NCI-H345 treated with DMSO at 0.1 percent for 48 hours (cell line): ENCODE measurements at regions not wholly inside any gene's neighbourhood (a gene's known extent, or its start where the extent isn't known, plus 50 kb on each side); places are given as distances from the start of the nearest gene placed in this dataset.
"Not testable (repeated sequence)": the region's sequence is repeated elsewhere in the genome, so short reads cannot be mapped to it uniquely, and the experiment has no call there.

ENCODE experiments used
- DNase-seq: peaks from one replicate; lab custom pipeline; 2025; ENCODE audit not compliant: unreplicated experiment; lab: John Stamatoyannopoulos, UW

- no peak for DNase-seq
These were observed 683.6 kb downstream of the BCKDHB start for GRCh38 chr6:80789912-80790570.

DNA sequence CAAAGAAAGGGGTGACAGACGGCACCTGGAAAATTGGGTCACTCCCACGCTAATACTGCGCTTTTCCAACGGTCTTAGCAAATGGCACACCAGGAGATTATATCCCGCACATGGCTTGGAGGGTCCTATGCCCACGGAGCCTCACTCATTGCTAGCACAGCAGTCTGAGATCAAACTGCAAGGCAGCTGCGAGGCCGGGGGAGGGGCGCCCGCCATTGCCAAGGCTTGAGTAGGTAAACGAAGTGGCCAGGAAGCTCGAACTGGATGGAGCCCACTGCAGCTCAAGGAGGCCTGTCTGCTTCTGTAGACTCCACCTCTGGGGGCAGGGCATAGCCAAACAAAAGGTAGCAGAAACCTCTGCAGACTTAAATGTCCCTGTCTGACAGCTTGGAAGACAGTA lies 676.8 kb downstream of the BCKDHB start:
- not testable (repeated sequence) for DNase-seq

GRCh38 chr6:80771941-80772340 lies 665.5 kb downstream of the BCKDHB start:
- DNase-seq: no peak

DNA sequence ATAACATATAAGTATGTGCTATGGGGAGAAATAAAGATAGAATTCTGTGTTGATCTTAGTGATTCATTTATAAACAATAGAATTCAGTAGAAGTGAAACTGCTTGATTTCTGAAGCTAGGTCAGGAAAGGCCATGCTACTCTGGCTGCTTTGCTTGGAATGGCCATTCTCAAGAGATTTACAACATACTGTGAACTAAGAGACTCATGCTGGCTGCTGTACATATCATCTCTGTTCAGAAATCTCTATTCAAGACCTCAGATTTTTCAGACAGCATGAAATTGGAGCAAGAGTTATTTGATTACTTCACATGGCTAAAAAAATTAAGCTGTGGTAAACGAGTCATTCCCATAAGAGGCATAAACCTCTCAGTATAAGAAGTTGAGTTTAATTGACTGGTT lies 662.6 kb downstream of the BCKDHB start:
- DNase-seq: no peak

GRCh38 chr6:80767808-80768207 lies 661.3 kb downstream of the BCKDHB start:
- no peak for DNase-seq

DNA sequence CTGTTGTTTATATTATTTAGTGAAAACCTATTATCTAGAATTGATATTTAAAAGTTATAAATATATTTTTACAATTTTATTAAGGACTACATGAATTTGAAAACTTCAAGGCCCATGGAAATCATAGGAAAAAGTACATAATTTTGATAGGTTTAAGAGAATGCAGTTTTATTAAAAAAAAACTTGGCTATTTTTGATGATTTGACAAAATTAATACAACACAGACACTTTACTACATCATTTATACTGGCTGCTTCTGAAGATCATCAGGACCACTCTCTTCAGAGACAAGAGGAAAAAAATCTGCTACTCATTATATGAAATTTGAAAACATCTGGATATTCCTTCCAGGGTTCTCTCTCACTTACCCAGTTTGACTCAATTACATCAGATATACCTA lies 637.7 kb downstream of the BCKDHB start:
- DNase-seq: no peak

GRCh38 chr6:80742481-80742880 lies 636.0 kb downstream of the BCKDHB start:
- peak; percentile 5 for DNase-seq

DNA sequence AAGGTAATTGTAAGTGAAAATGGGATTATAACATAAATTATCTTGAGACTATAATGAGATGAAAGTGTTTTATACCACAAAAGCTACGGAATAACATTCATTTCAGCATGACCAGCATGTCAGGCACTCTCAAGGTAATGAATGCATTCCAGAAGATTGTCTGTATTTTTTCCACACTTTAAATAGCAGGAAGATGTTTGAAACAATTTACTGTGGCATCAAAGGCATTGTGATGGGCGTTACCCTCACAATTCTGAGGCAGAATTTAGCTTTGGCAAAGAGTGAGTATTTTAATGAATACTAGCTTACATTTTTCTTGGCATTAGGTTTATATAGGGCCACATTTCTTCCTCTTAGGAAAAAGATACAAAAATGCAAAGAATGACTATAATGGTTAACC lies 627.2 kb downstream of the BCKDHB start:
- DNase-seq: no peak

DNA sequence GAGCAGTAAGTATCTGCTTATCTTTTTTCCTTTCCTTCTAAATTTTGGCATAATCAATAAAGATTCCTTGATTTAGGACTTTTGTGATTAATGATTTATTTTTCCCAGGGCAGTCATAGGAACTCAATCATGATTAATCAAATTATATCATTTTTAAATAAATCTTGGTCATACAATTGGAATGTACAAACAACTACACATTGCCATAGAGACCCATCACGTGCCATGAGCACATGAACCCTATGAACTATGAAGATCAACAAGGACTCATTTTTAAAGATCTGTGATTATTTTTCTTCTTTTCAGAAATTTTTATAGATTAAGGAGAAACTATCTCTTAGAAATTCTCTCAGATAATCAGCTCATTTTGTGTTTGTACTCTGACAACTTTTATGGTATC lies 622.4 kb downstream of the BCKDHB start:
- no peak for DNase-seq

DNA sequence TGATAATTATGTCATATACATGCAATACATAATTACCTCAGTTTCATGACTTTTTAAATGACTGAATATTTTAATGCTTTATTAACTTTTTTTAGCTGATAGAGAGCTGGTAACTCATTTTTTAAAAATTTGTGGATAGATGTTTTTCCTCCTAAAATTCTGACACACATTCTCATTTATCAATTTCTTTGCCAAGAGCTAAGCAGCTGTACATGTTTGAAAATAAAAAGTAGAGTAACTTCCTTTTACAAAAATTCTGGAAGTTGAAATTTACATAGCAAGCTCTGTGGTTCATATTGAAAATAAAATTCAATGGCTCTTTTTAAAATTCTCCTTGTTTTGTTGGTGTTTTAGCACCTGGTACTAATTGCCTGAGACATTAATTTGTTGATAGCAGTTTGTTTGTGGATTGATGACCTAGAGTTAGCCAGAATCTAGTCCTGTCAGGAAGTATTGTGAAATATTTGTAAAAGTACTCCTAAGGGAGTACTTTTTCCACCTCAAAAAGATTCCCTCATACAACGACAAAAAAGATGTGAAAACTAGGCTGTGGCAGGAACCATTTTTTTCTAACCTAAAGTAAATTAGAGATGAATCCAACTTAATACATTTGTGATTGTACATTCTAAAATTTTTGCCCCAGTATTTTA lies 621.8 kb downstream of the BCKDHB start:
- DNase-seq: no peak

GRCh38 chr6:80725156-80725930 lies 618.9 kb downstream of the BCKDHB start:
- DNase-seq: no peak

DNA sequence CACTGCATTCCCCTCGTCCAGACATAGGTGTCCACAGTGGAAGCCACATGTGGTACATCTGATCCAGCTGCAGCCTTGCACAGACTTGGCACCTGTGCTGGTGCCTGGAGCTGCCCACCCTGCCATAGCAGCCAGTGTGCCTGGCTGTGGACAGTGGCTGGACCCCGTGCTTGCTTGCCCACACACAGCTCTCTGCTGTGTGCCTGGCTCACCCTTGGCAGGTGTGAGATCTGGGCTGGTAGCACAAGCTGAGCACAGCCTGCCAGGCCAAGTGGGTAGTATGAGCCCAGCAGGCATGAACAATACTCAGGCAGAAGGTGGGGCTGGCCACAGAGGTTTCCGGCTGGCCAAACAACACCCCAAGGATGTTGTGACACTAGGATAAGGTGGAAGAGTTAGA lies 614.4 kb downstream of the BCKDHB start:
- DNase-seq: no peak

- DNase-seq: no peak
These were observed 608.0 kb downstream of the BCKDHB start for GRCh38 chr6:80714513-80714912.

DNA sequence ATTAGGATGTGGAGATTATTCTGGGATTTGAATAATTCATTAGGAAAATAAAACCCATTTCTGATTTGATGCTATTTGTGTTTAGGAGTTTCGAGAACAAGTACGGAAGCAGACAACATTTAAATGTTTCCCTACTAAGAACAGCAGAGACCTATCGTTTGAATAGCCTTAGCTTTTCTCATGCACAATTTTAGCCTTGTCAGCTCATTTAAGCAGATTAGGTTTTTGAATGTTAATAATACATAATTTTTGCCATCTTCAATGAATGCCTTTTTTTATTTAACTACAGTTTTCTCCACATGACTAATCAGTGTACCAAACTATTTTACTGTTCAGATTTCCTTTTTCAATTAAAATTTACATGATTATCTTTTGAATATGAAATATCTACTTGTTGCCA lies 592.0 kb downstream of the BCKDHB start:
- no peak for DNase-seq

DNA sequence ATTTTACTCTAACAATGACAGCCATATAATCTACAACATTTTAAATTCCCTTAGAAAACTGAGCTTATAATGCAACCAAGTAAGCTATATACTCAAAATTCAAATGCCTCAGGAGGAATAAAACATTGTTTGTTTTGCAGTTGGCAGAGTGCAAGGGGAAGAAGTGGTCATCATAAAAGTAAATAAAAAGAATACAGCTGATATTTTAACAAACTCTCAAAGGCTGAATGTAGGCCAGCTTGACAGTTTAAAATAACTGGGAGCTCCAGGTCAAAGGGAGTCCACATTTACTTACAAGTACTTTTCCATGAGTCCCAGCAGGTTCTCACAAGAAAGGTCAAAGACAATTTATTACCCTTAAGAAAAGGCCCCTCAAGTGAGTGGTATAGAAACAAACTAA lies 589.8 kb downstream of the BCKDHB start:
- no peak for DNase-seq

- no peak for DNase-seq
These were observed 584.2 kb downstream of the BCKDHB start for GRCh38 chr6:80690551-80691131.

- DNase-seq: no peak
These were observed 583.4 kb downstream of the BCKDHB start for GRCh38 chr6:80689716-80690395.

GRCh38 chr6:80679992-80680391 lies 573.5 kb downstream of the BCKDHB start:
- no peak for DNase-seq

DNA sequence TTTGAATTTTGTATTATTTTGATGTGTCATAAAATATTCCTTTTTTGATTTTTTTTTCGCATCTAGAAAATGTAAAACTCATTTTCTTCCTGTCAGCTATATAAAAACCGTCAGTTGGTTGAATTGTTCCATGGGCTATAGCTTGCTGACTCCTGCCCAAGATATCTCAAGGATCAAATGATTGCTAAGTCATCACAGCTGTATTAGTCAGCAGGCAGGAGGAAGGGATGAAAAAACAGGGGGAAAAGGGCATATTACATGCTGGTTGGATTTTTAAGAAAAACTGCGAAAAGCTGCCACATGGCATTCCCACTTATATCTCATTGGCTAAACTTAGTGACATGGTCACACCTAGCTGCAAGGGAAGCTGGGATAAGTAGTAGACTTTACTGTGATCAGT lies 569.9 kb downstream of the BCKDHB start:
- DNase-seq: no peak

GRCh38 chr6:80674669-80675068 lies 568.2 kb downstream of the BCKDHB start:
- no peak for DNase-seq

- no peak for DNase-seq
These were observed 566.9 kb downstream of the BCKDHB start for GRCh38 chr6:80673367-80673766.
